Endothelial cell of umbilical vein (primary cell): ENCODE measurements at regions not wholly inside any gene's neighbourhood (a gene's known extent, or its start where the extent isn't known, plus 50 kb on each side); places are given as distances from the start of the nearest gene placed in this dataset.

ENCODE experiments used
- BruUV-seq: library from RNA; stranded (reverse); fragments of 400-500 nt; replicated peaks from 2 replicates; lab custom pipeline; 2021; lab: Mats Ljungman, UMichigan
- CTCF ChIA-PET: fragments of 300-600, 350-600 bp; sonication (Branson Sonifier 250); formaldehyde crosslinking; loops from one replicate; lab custom pipeline; 2021; ENCODE audit warnings: antibody characterized with exemption, inconsistent platforms; lab: Charles Lee
- POLR2A ChIA-PET: fragments of 300-600, 350-600 bp; sonication (Branson Sonifier 250); formaldehyde crosslinking; loops from one replicate; lab custom pipeline; 2021; ENCODE audit warnings: antibody characterized with exemption, inconsistent platforms; lab: Charles Lee
- DNase-seq: peaks from one replicate; pipeline ENCODE4 v3.0.0-alpha.2; 2011; ENCODE audit warnings: low read depth, low spot score
- FAIRE-seq: peaks from 2 replicates; lab custom pipeline; 2011; peaks lifted over from hg19 to GRCh38; lab: Jason Lieb, UNC
- H2AFZ ChIP-seq: 2 replicates; pipeline ENCODE4 v1.6.0; 2012; ENCODE audit warnings: low read depth, low read length, control low read depth, inconsistent platforms
- H3K27ac ChIP-seq: 2 replicates; pipeline ENCODE4 v1.5.1; 2011; ENCODE audit warnings: low read depth, mild to moderate bottlenecking, control low read depth, low read length, moderate library complexity; ENCODE audit not compliant: insufficient read depth
- H3K27me3 ChIP-seq, 2 experiments: 2 replicates each; pipeline versions ENCODE4 v1.6.0 to v1.6.1; 2011; ENCODE audit warnings: low read length in 2 of 2, mixed read lengths in 1 of 2; ENCODE audit not compliant: control insufficient read depth in 2 of 2, insufficient read depth in 2 of 2
- H3K36me3 ChIP-seq, 2 experiments: 2 replicates in 1 of 2; 3 replicates in 1 of 2; pipeline ENCODE4 v1.5.1; 2011; ENCODE audit warnings: low read length in 2 of 2, mild to moderate bottlenecking in 1 of 2, moderate library complexity in 1 of 2; ENCODE audit not compliant: control insufficient read depth in 2 of 2, insufficient read depth in 2 of 2; ENCODE audit errors: extremely low read depth in 1 of 2
- H3K4me1 ChIP-seq: 3 replicates; pipeline ENCODE4 v1.5.1; 2011; ENCODE audit warnings: mild to moderate bottlenecking, low read length; ENCODE audit not compliant: control insufficient read depth, insufficient read depth; ENCODE audit errors: extremely low read depth
- H3K4me2 ChIP-seq: 2 replicates; pipeline ENCODE4 v1.6.1; 2011; ENCODE audit warnings: low read length, control low read depth, mixed read lengths; ENCODE audit not compliant: insufficient read depth
- H3K4me3 ChIP-seq, 3 experiments: fragments of 200-600 bp in 1 of 3; sonication (generic), shearing (Covaris generic) in 1 of 3; replicated peaks in 1 of 3; 2 replicates each; pipeline ENCODE4 v1.5.1; 2011 to 2016; ENCODE audit warnings: control low read depth in 3 of 3, low read length in 3 of 3, mild to moderate bottlenecking in 2 of 3, inconsistent platforms in 1 of 3, low read depth in 1 of 3, moderate library complexity in 1 of 3; ENCODE audit not compliant: insufficient read depth in 1 of 3
- H3K79me2 ChIP-seq: 2 replicates; pipeline ENCODE4 v1.6.0; 2012; ENCODE audit warnings: low read length, inconsistent platforms; ENCODE audit not compliant: control insufficient read depth, insufficient read depth
- H3K9ac ChIP-seq: replicated peaks from 2 replicates; pipeline ENCODE3; 2011; ENCODE audit warnings: low read length, control low read depth; ENCODE audit not compliant: insufficient read depth; ENCODE audit errors: extremely low read depth
- H3K9me1 ChIP-seq: replicated peaks from 3 replicates; pipeline ENCODE4 v1.6.0; 2011; ENCODE audit warnings: mild to moderate bottlenecking, low read length; ENCODE audit not compliant: control insufficient read depth, insufficient read depth; ENCODE audit errors: extremely low read depth
- H3K9me3 ChIP-seq: replicated peaks from 2 replicates; pipeline ENCODE4 v1.5.1; 2012; ENCODE audit warnings: low read length, inconsistent platforms; ENCODE audit not compliant: control insufficient read depth, insufficient read depth
- H4K20me1 ChIP-seq: replicated peaks from 2 replicates; pipeline ENCODE3; 2011; ENCODE audit warnings: mild to moderate bottlenecking, low read length; ENCODE audit not compliant: control insufficient read depth, insufficient read depth; ENCODE audit errors: extremely low read depth
- EZH2 ChIP-seq: IDR thresholded peaks from 2 replicates; pipeline ENCODE4 v1.6.1; 2012; ENCODE audit warnings: borderline replicate concordance, low read depth, mild to moderate bottlenecking, moderate library complexity, low read length, inconsistent platforms; ENCODE audit not compliant: severe bottlenecking
- FOS ChIP-seq: IDR thresholded peaks from 2 replicates; pipeline ENCODE4 v1.6.1; 2011; ENCODE audit warnings: mild to moderate bottlenecking, low read length, moderate library complexity, borderline replicate concordance; ENCODE audit not compliant: insufficient read depth
- GATA2 ChIP-seq: IDR thresholded peaks from 2 replicates; pipeline ENCODE4 v1.7.0; 2011; ENCODE audit warnings: low read depth, mild to moderate bottlenecking, moderate library complexity, mixed read lengths, low read length; ENCODE audit not compliant: insufficient read length, insufficient read depth
- JUN ChIP-seq: IDR thresholded peaks from 2 replicates; pipeline ENCODE4 v1.6.1; 2011; ENCODE audit warnings: borderline replicate concordance, low read depth; ENCODE audit not compliant: insufficient read length, insufficient read depth
- MYC ChIP-seq: IDR thresholded peaks from one replicate; pipeline ENCODE4 v1.6.1; 2011; ENCODE audit warnings: mild to moderate bottlenecking, low read depth, low read length
- POLR2A ChIP-seq: IDR thresholded peaks from 2 replicates; pipeline ENCODE4 v1.6.1; 2012; ENCODE audit warnings: low read depth, mild to moderate bottlenecking, control low read depth, low read length
- POLR2AphosphoS5 ChIP-seq: IDR thresholded peaks from 2 replicates; pipeline ENCODE4 v1.6.1; 2012; ENCODE audit warnings: low read depth, mild to moderate bottlenecking, control low read depth, low read length, moderate library complexity; ENCODE audit not compliant: insufficient read depth
- dilution Hi-C: fragments of 300-500 bp; cut with MboI; formaldehyde crosslinking; loops from one replicate; pipeline ENCODE4 v1.15.0; 2019; ENCODE audit warnings: low sequenced_read_pairs; ENCODE audit not compliant: extremely low pct_ligation_motif_present
- intact Hi-C: fragments of 100-400 bp; cut with micrococcal nuclease; formaldehyde crosslinking; loops from one replicate; pipeline ENCODE4 v1.10.0; 2022
- TF ChIP-seq, protein P1 (sequence below): IDR thresholded peaks from 2 replicates; pipeline ENCODE4 v1.6.1; 2011; ENCODE audit not compliant: insufficient read depth, insufficient read length
- TF ChIP-seq, protein P2 (sequence below), 2 donors: IDR thresholded peaks; 1 replicate in 1 of 2; 2 replicates in 1 of 2; pipeline ENCODE4 v1.5.1; 2011; ENCODE audit warnings: low read length in 2 of 2, mild to moderate bottlenecking in 2 of 2, moderate library complexity in 2 of 2, control low read depth in 1 of 2, inconsistent platforms in 1 of 2, low read depth in 1 of 2; ENCODE audit not compliant: insufficient read depth in 1 of 2; ENCODE audit errors: extremely low read depth in 1 of 2

DNA sequence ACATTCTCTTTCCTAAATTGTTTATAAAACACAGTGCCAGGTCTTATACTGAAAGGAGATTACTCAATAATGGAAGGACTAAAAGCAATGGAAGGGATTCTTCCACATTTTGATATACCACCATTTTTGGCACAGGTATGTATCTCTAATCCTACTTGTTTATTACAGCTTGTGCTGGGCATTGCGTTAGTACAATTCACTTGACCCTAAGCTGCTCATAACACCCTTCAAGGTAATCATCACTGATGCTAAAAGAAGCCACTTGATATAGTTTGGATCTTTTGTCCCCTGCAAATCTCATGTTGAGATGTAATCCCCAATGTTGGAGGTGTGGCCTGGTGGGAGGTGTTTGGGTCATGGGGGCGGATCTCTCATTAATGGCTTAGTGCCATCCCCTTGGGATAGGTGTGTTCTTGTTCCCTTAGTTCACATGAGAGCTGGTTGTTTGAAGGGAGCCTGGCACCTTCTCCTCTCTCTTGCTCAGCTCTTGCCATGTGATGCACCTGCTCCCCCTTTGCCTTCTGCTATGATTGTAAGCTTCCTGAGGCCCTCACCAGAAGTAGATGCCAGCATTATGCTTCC lies 71.1 kb downstream of the NIBAN1 start:
- Histone ChIP-seq H4K20me1 (no peaks in the 10 kb centered on the region), H2AFZ (no peak overlapping the region), H3K9me1 (no peaks in the 10 kb centered on the region), H3K9me3 (no peaks in the 10 kb centered on the region), H3K4me1 (no peaks in the 10 kb centered on the region), H3K4me3 (no peak overlapping the region), H3K4me2 (no peak overlapping the region), H3K27me3 (peaks cover 0 to 3% of the 10 kb centered on the region in 2 experiments), H3K9ac (no peak overlapping the region), H3K79me2 (no peaks in the 10 kb centered on the region), H3K27ac (no peak overlapping the region), H3K36me3 (no peaks in the 10 kb centered on the region)
- dilution Hi-C loops (no loop called here), intact Hi-C loops (no loop called here)
- FAIRE-seq (no peak), DNase-seq (no peak)
- TF ChIP-seq EZH2: no peak
- no peak for TF ChIP-seq JUN
- no peak for TF ChIP-seq FOS
- no peak for TF ChIP-seq MYC
- TF ChIP-seq GATA2: no peak
- TF ChIP-seq POLR2A: no peak
- BruUV-seq: no TSS peak
- CTCF ChIA-PET: interaction anchor here (1.4 kb wide), 1 partner anchor 267 kb away, joined by 4 read pairs; no protein-coding TSS in a partner anchor
- POLR2A ChIA-PET: interaction anchor here (0.5 to 0.7 kb wide), 2 partner anchors 14 to 316 kb away, joined by 3 to 6 read pairs; no protein-coding TSS in a partner anchor

DNA sequence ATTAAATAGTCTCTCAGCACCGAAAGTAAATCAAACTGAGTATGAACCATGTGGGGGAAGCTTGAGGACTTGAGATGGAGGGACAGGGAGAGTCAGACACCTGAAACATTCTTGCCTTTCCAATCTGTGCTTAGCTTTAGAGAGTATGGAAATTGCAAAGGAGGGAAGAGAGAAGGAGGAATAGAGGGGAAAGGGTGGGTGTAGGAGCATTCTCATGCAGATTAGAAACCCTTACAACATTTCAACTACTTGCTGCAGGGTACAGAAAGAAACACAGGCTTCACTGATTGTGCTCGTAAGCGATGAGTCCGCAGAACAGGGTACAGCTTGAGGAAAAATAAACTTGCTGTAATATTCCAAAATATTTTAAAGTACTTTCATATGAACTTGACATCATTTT lies 73.8 kb downstream of the NIBAN1 start:
- Histone ChIP-seq H3K4me3 (no peak overlapping the region), H3K36me3 (no peaks in the 10 kb centered on the region), H3K4me1 (no peaks in the 10 kb centered on the region), H2AFZ (no peak overlapping the region), H4K20me1 (no peaks in the 10 kb centered on the region), H3K9me3 (no peaks in the 10 kb centered on the region), H3K27ac (no peak overlapping the region), H3K27me3 (peaks cover 0 to 3% of the 10 kb centered on the region in 2 experiments), H3K9me1 (no peaks in the 10 kb centered on the region), H3K4me2 (no peak overlapping the region), H3K79me2 (no peaks in the 10 kb centered on the region), H3K9ac (no peak overlapping the region)
- TF ChIP-seq MYC (no peak), FOS (no peak), POLR2A (no peak), EZH2 (no peak), GATA2 (no peak), POLR2AphosphoS5 (no peak), JUN (no peak)
- TF ChIP-seq, protein P1, sequence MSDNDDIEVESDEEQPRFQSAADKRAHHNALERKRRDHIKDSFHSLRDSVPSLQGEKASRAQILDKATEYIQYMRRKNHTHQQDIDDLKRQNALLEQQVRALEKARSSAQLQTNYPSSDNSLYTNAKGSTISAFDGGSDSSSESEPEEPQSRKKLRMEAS: no peak
- TF ChIP-seq, protein P2, sequence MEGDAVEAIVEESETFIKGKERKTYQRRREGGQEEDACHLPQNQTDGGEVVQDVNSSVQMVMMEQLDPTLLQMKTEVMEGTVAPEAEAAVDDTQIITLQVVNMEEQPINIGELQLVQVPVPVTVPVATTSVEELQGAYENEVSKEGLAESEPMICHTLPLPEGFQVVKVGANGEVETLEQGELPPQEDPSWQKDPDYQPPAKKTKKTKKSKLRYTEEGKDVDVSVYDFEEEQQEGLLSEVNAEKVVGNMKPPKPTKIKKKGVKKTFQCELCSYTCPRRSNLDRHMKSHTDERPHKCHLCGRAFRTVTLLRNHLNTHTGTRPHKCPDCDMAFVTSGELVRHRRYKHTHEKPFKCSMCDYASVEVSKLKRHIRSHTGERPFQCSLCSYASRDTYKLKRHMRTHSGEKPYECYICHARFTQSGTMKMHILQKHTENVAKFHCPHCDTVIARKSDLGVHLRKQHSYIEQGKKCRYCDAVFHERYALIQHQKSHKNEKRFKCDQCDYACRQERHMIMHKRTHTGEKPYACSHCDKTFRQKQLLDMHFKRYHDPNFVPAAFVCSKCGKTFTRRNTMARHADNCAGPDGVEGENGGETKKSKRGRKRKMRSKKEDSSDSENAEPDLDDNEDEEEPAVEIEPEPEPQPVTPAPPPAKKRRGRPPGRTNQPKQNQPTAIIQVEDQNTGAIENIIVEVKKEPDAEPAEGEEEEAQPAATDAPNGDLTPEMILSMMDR (IDR thresholded peaks at IDR 0.05; ENCODE audit: extremely low read depth in 1 of 2, insufficient read depth in 1 of 2, low read depth in 1 of 2, low read length in 2 of 2): no peak
- CTCF ChIA-PET: interaction anchor here (1.3 to 1.9 kb wide), 3 partner anchors 11 to 95 kb away, joined by 3 to 7 read pairs (median 3); no protein-coding TSS in a partner anchor
- no peak for DNase-seq
- FAIRE-seq: no peak
- no TSS peak for BruUV-seq
- POLR2A ChIA-PET: no interaction called here
- dilution Hi-C loops: no loop called here
- intact Hi-C loops: no loop called here
